GM12891 (cell line): ENCODE measurements at regions not wholly inside any gene's neighbourhood (a gene's known extent, or its start where the extent isn't known, plus 50 kb on each side); places are given as distances from the start of the nearest gene placed in this dataset.

ENCODE experiments used
- POLR2A ChIP-seq: IDR thresholded peaks from 2 replicates; pipeline ENCODE4 v1.6.1; 2011; ENCODE audit warnings: low read depth, low read length, control low read depth
- POLR2AphosphoS5 ChIP-seq: IDR thresholded peaks from 2 replicates; pipeline ENCODE4 v1.6.1; 2011; ENCODE audit warnings: low read depth, low read length, control low read depth
- SPI1 ChIP-seq: IDR thresholded peaks from 2 replicates; pipeline ENCODE4 v1.6.1; 2011; ENCODE audit warnings: low read depth, low read length, control low read depth
- TAF1 ChIP-seq: IDR thresholded peaks from 2 replicates; pipeline ENCODE4 v1.6.1; 2011; ENCODE audit warnings: low read depth, low read length, control low read depth

GRCh38 chr9:31542384-31543055 lies 841.9 kb upstream of the ACO1 start:
- TF ChIP-seq POLR2A: no peak
- no peak for TF ChIP-seq POLR2AphosphoS5
- TF ChIP-seq TAF1: no peak
- peak; percentile 56 for TF ChIP-seq SPI1
